H1 (cell line): ENCODE measurements at regions not wholly inside any gene's neighbourhood (a gene's known extent, or its start where the extent isn't known, plus 50 kb on each side); places are given as distances from the start of the nearest gene placed in this dataset.

Experiments
- ASH2L ChIP-seq: fragments of 200-600, 300-600 bp; sonication (generic); IDR thresholded peaks from one replicate; pipeline ENCODE4 v1.7.1; 2017; ENCODE audit warnings: low read length
- CEBPB ChIP-seq: IDR thresholded peaks from 2 replicates; pipeline ENCODE4 v1.6.1; 2012; ENCODE audit warnings: low read depth, low read length
- EGR1 ChIP-seq: IDR thresholded peaks from 2 replicates; pipeline ENCODE4 v1.6.1; 2011; ENCODE audit warnings: low read depth, low read length, borderline replicate concordance
- EZH2 ChIP-seq: fragments of 200-600 bp; sonication (generic); IDR thresholded peaks from 2 replicates; pipeline ENCODE4 v1.7.1; 2012; ENCODE audit warnings: low read depth, mild to moderate bottlenecking, moderate library complexity, low read length, inconsistent platforms; ENCODE audit not compliant: severe bottlenecking
- JUN ChIP-seq: IDR thresholded peaks from 2 replicates; pipeline ENCODE4 v1.6.1; 2011; ENCODE audit warnings: low read depth, mild to moderate bottlenecking, improper control_type of control experiment, low read length
- JUND ChIP-seq: IDR thresholded peaks from 2 replicates; pipeline ENCODE4 v1.6.1; 2011; ENCODE audit warnings: mild to moderate bottlenecking, improper control_type of control experiment, low read length
- PHF8 ChIP-seq: fragments of 200-600 bp; sonication (generic); conservative IDR thresholded peaks from 2 replicates; pipeline ENCODE4 v1.7.1; 2012; ENCODE audit warnings: low read depth, mild to moderate bottlenecking, inconsistent platforms, low read length, moderate library complexity
- POLR2A ChIP-seq, 2 experiments: IDR thresholded peaks; 1 replicate in 1 of 2; 2 replicates in 1 of 2; pipeline ENCODE4 v1.6.1; 2011; ENCODE audit warnings: low read depth in 2 of 2, low read length in 2 of 2, mild to moderate bottlenecking in 2 of 2; ENCODE audit errors: control extremely low read depth in 1 of 2
- RFX5 ChIP-seq: IDR thresholded peaks from 2 replicates; pipeline ENCODE4 v1.6.1; 2011; ENCODE audit warnings: low read depth, low read length, improper control_type of control experiment, borderline replicate concordance
- SP1 ChIP-seq: IDR thresholded peaks from 2 replicates; pipeline ENCODE4 v1.6.1; 2011; ENCODE audit warnings: low read depth, low read length
- TEAD4 ChIP-seq: IDR thresholded peaks from 2 replicates; pipeline ENCODE4 v1.6.1; 2012; ENCODE audit warnings: low read depth, low read length, inconsistent platforms, mixed read lengths
- YY1 ChIP-seq: IDR thresholded peaks from 2 replicates; pipeline ENCODE4 v1.6.1; 2011; ENCODE audit warnings: low read depth, mild to moderate bottlenecking, low read length
- TF ChIP-seq, protein P1 (sequence below), 3 experiments: IDR thresholded peaks; 1 replicate in 2 of 3; 2 replicates in 1 of 3; pipeline versions ENCODE4 v1.5.1 to v1.6.1; 2011; ENCODE audit warnings: low read length in 3 of 3, mild to moderate bottlenecking in 3 of 3, inconsistent platforms in 2 of 3, low read depth in 1 of 3, moderate library complexity in 1 of 3; ENCODE audit not compliant: insufficient read depth in 1 of 3; ENCODE audit errors: control extremely low read depth in 1 of 3

DNA sequence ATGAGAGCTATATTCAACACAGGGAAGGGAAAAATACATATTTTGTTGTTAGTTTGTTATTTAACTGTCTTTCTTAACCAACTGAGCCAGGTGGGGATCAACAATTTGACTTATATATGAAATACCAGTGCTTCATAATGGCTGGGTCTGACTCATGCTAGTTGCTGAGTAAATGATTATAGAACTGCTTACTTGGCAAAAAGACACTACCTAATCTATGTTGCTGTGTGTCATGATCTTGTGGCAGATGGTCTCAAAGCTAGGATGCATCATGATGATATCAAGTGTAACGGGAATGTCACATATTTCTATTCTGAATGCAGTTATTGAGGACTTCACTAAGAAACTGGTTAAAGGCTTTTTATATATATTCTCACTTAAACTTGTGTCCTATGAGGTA is 727.4 kb upstream of the SLITRK1 start:
- TF ChIP-seq YY1, result no peak
- no peak for TF ChIP-seq JUND
- TF ChIP-seq EZH2, result no peak
- TF ChIP-seq, protein P1, sequence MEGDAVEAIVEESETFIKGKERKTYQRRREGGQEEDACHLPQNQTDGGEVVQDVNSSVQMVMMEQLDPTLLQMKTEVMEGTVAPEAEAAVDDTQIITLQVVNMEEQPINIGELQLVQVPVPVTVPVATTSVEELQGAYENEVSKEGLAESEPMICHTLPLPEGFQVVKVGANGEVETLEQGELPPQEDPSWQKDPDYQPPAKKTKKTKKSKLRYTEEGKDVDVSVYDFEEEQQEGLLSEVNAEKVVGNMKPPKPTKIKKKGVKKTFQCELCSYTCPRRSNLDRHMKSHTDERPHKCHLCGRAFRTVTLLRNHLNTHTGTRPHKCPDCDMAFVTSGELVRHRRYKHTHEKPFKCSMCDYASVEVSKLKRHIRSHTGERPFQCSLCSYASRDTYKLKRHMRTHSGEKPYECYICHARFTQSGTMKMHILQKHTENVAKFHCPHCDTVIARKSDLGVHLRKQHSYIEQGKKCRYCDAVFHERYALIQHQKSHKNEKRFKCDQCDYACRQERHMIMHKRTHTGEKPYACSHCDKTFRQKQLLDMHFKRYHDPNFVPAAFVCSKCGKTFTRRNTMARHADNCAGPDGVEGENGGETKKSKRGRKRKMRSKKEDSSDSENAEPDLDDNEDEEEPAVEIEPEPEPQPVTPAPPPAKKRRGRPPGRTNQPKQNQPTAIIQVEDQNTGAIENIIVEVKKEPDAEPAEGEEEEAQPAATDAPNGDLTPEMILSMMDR (IDR thresholded peaks at IDR 0.05; ENCODE audit: control extremely low read depth in 1 of 3, insufficient read depth in 1 of 3, low read depth in 1 of 3, low read length in 3 of 3), result no peak
- TF ChIP-seq CEBPB, result no peak
- TF ChIP-seq POLR2A (IDR thresholded peaks at IDR 0.05; ENCODE audit: control extremely low read depth in 1 of 2, low read depth in 2 of 2, low read length in 2 of 2), result no peak
- no peak for TF ChIP-seq ASH2L
- no peak for TF ChIP-seq SP1
- TF ChIP-seq RFX5, result no peak
- TF ChIP-seq EGR1, result no peak
- TF ChIP-seq PHF8, result no peak
- TF ChIP-seq TEAD4, result no peak
- no peak for TF ChIP-seq JUN
